Caco-2 (cell line): ENCODE measurements at regions not wholly inside any gene's neighbourhood (a gene's known extent, or its start where the extent isn't known, plus 50 kb on each side); places are given as distances from the start of the nearest gene placed in this dataset.

ENCODE experiments used
- BruUV-seq: library from RNA; stranded (reverse); fragments of 400-500 nt; replicated peaks from 2 replicates; lab custom pipeline; 2021; lab: Mats Ljungman, UMichigan
- CTCF ChIA-PET: fragments of 300-600 bp; sonication (Branson Sonifier 250); formaldehyde crosslinking; loops from one replicate; lab custom pipeline; 2022; ENCODE audit warnings: antibody characterized with exemption; lab: Charles Lee
- POLR2A ChIA-PET: fragments of 300-600 bp; sonication (Branson Sonifier 250); formaldehyde crosslinking; loops from one replicate; lab custom pipeline; 2022; ENCODE audit warnings: antibody characterized with exemption; lab: Charles Lee
- DNase-seq, 2 experiments: peaks; one replicate each; pipeline versions ENCODE4 v3.0.0 to v3.0.0-alpha.2; 2020 to 2022
- H3K27me3 ChIP-seq: replicated peaks from 2 replicates; pipeline ENCODE4 v1.6.0; 2011; ENCODE audit warnings: low read length; ENCODE audit not compliant: control insufficient read depth, insufficient read depth
- H3K36me3 ChIP-seq: 2 replicates; pipeline ENCODE4 v1.5.1; 2011; ENCODE audit warnings: low read length; ENCODE audit not compliant: control insufficient read depth, insufficient read depth
- H3K4me1 ChIP-seq: fragments of 250-450 bp; sonication (Bioruptor Pico); 2 replicates; pipeline ENCODE4 v1.5.1; 2020; ENCODE audit warnings: mild to moderate bottlenecking
- H3K4me3 ChIP-seq: 2 replicates; pipeline ENCODE4 v1.5.1; 2011; ENCODE audit warnings: low read depth, mild to moderate bottlenecking, control low read depth, low read length
- H3K9me3 ChIP-seq: fragments of 250-450 bp; sonication (Bioruptor Pico); 2 replicates; pipeline ENCODE4 v1.5.1; 2020; ENCODE audit warnings: mild to moderate bottlenecking, moderate library complexity
- H3K27ac Mint-ChIP-seq: one replicate; pipeline ENCODE4 v1.8.0; 2022; ENCODE audit warnings: mixed read lengths; ENCODE audit not compliant: unreplicated experiment
- H3K27me3 Mint-ChIP-seq: one replicate; pipeline ENCODE4 v1.8.0; 2022; ENCODE audit warnings: mixed read lengths; ENCODE audit not compliant: insufficient read depth, unreplicated experiment
- H3K36me3 Mint-ChIP-seq: one replicate; pipeline ENCODE4 v1.8.0; 2022; ENCODE audit warnings: mild to moderate bottlenecking, mixed read lengths; ENCODE audit not compliant: insufficient read depth, unreplicated experiment
- H3K4me1 Mint-ChIP-seq: one replicate; pipeline ENCODE4 v1.8.0; 2022; ENCODE audit warnings: low read depth, mixed read lengths; ENCODE audit not compliant: unreplicated experiment
- H3K4me3 Mint-ChIP-seq: one replicate; pipeline ENCODE4 v1.8.0; 2022; ENCODE audit warnings: mild to moderate bottlenecking, moderate library complexity, mixed read lengths; ENCODE audit not compliant: unreplicated experiment
- H3K9me3 Mint-ChIP-seq: one replicate; pipeline ENCODE4 v1.8.0; 2022; ENCODE audit warnings: mixed read lengths; ENCODE audit not compliant: unreplicated experiment
- intact Hi-C: fragments of 100-400 bp; cut with micrococcal nuclease; formaldehyde crosslinking; loops from one replicate; pipeline ENCODE4 v1.10.0; 2022; ENCODE audit not compliant: unreplicated experiment
- TF ChIP-seq, protein P1 (sequence below), 2 experiments: fragments of 200-600 bp in 1 of 2; IDR thresholded peaks; 1 replicate in 1 of 2; 2 replicates in 1 of 2; pipeline versions ENCODE4 v1.5.1 to v1.8.0; 2011 to 2022; ENCODE audit warnings: antibody characterized with exemption in 1 of 2, control low read depth in 1 of 2, inconsistent platforms in 1 of 2, low read depth in 1 of 2, low read length in 1 of 2, mild to moderate bottlenecking in 1 of 2, moderate library complexity in 1 of 2; ENCODE audit not compliant: insufficient read depth in 1 of 2, severe bottlenecking in 1 of 2, unreplicated experiment in 1 of 2

DNA sequence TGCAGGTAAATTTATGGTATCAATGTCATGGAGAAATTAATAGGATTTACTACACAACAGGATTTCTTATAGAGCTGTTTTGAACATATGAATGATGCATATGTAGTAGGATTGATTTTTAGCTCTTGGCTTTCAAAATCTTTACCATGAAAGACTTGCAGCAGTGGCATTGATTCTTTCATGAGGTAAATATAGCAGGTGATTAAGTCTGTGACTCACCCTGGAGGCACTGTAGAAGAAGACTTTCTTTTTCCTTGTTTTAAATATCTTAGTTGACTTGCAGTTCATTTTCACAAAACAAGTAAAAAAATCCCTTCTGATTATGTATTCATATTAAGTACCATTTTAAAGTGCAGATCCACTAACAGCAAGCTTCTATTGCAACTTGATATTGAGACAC, 463.0 kb downstream of the FBXO15 start:
- intact Hi-C loops = no loop called here
- H3K4me3 ChIP-seq = no peak overlapping the region
- H3K27me3 ChIP-seq = no peaks in the 10 kb centered on the region
- CTCF ChIA-PET = no interaction called here
- H3K4me3 Mint-ChIP-seq = no peak overlapping the region
- no peaks in the 10 kb centered on the region for H3K9me3 Mint-ChIP-seq
- TF ChIP-seq, protein P1, sequence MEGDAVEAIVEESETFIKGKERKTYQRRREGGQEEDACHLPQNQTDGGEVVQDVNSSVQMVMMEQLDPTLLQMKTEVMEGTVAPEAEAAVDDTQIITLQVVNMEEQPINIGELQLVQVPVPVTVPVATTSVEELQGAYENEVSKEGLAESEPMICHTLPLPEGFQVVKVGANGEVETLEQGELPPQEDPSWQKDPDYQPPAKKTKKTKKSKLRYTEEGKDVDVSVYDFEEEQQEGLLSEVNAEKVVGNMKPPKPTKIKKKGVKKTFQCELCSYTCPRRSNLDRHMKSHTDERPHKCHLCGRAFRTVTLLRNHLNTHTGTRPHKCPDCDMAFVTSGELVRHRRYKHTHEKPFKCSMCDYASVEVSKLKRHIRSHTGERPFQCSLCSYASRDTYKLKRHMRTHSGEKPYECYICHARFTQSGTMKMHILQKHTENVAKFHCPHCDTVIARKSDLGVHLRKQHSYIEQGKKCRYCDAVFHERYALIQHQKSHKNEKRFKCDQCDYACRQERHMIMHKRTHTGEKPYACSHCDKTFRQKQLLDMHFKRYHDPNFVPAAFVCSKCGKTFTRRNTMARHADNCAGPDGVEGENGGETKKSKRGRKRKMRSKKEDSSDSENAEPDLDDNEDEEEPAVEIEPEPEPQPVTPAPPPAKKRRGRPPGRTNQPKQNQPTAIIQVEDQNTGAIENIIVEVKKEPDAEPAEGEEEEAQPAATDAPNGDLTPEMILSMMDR (IDR thresholded peaks at IDR 0.05; ENCODE audit: insufficient read depth in 1 of 2, low read depth in 1 of 2, low read length in 1 of 2, severe bottlenecking in 1 of 2, unreplicated experiment in 1 of 2) = no peak
- no peak overlapping the region for H3K27ac Mint-ChIP-seq
- H3K4me1 ChIP-seq = no peaks in the 10 kb centered on the region
- BruUV-seq = no TSS peak
- H3K4me1 Mint-ChIP-seq = no peaks in the 10 kb centered on the region
- no peaks in the 10 kb centered on the region for H3K36me3 ChIP-seq
- no peak for DNase-seq
- POLR2A ChIA-PET = no interaction called here
- no peaks in the 10 kb centered on the region for H3K36me3 Mint-ChIP-seq
- no peaks in the 10 kb centered on the region for H3K27me3 Mint-ChIP-seq
- H3K9me3 ChIP-seq = no peaks in the 10 kb centered on the region

DNA sequence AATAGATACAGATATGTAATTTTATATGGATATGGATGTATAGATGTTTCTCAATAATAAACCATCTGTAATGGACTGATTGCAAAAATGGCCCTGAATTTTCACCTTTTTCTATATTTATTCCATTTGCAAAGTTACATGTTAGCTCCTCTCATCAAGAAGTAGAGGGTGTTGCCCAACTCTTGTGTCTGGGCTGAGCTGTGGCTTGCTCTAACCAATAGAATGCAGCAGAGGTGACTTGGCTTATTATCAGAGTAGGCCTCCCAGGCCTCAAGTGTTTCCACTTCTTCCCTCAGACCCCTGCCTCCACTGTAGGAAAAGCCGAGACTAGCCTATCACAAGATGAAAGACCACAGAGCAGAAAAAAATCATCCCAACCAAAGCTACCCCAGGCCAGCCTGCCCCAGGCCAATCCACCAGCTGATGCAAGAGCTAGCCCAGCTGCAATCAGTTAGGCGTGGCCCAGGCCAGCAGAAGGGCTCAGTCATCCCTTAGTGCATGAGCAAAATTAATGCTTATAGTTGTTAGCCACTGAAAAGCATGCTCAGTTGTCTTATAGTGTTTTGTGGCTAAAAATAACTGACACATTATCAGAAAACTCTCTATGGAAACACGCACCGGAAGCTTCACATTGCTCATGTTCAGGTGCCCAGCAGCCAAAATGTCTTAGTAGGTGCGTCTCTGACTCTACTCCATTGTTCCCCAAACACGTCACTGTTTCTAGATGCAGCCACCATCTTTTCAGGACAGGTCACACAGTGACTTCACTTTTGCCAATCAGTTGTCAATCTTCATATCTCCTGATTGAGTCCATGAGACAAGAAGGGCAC, 464.0 kb downstream of the FBXO15 start:
- no peaks in the 10 kb centered on the region for H3K9me3 ChIP-seq
- H3K27me3 ChIP-seq = no peaks in the 10 kb centered on the region
- intact Hi-C loops = no loop called here
- no TSS peak for BruUV-seq
- ChIA-PET POLR2A (no interaction called here), CTCF (no interaction called here)
- no peaks in the 10 kb centered on the region for H3K36me3 Mint-ChIP-seq
- no peak overlapping the region for H3K4me3 ChIP-seq
- H3K4me1 ChIP-seq = no peaks in the 10 kb centered on the region
- H3K27me3 Mint-ChIP-seq = no peaks in the 10 kb centered on the region
- no peak overlapping the region for H3K4me3 Mint-ChIP-seq
- no peaks in the 10 kb centered on the region for H3K9me3 Mint-ChIP-seq
- no peaks in the 10 kb centered on the region for H3K36me3 ChIP-seq
- DNase-seq = no peak
- H3K27ac Mint-ChIP-seq = no peak overlapping the region
- TF ChIP-seq, protein P1 (IDR thresholded peaks at IDR 0.05; ENCODE audit: insufficient read depth in 1 of 2, low read depth in 1 of 2, low read length in 1 of 2, severe bottlenecking in 1 of 2, unreplicated experiment in 1 of 2) = no peak
- H3K4me1 Mint-ChIP-seq = no peaks in the 10 kb centered on the region

DNA sequence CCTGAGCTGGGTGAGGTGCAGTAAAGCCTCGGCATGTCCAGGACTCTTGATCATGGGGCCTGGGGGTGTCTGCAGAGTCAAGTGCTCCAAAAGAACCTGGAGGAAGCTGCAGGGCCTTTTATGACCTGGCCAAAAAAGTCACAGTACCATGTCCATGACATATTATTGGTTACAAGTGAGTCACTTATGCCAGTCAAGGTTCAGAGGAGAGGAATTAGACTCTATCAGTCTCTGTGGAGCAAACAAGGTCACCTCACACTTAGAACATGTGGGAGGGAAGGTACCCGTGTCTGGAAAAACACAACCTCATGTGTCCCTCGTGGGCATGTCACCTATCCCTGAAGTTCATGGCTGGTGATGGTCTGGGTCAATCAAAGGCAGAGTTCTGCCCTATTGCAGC, 465.7 kb downstream of the FBXO15 start:
- ChIA-PET CTCF (no interaction called here), POLR2A (no interaction called here)
- Mint-ChIP-seq H3K4me3 (no peak overlapping the region), H3K27me3 (no peaks in the 10 kb centered on the region), H3K36me3 (no peaks in the 10 kb centered on the region), H3K27ac (no peak overlapping the region), H3K4me1 (no peaks in the 10 kb centered on the region), H3K9me3 (no peaks in the 10 kb centered on the region)
- intact Hi-C loops = no loop called here
- Histone ChIP-seq H3K4me1 (no peaks in the 10 kb centered on the region), H3K9me3 (no peaks in the 10 kb centered on the region), H3K36me3 (no peaks in the 10 kb centered on the region), H3K27me3 (no peaks in the 10 kb centered on the region), H3K4me3 (no peak overlapping the region)
- BruUV-seq = no TSS peak
- no peak for DNase-seq
- TF ChIP-seq, protein P1 (IDR thresholded peaks at IDR 0.05; ENCODE audit: insufficient read depth in 1 of 2, low read depth in 1 of 2, low read length in 1 of 2, severe bottlenecking in 1 of 2, unreplicated experiment in 1 of 2) = no peak
